ENCODE measurements at regions not wholly inside any gene's neighbourhood (a gene's known extent, or its start where the extent isn't known, plus 50 kb on each side); places are given as distances from the start of the nearest gene placed in this dataset.

DNA sequence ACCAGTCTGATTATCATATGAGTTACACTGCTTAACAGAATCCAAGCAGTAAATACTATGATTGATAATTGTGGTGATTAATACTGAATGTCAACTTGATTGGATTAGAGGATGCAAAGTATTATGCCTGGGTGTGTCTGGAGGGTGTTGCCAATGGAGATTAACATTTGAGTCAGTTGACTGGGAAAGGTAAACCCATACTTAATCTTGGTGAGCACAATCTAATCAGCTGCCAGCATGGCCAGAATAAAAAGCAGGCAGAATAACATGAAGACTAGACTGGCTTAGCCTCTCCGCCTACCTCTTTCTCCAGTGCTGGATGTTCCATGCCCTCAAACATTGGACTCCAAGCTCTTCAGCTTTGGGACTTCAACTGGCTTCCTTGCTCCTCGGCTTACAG, 961.3 kb downstream of the ADGRL3 start (continued):
- TF ChIP-seq, protein P1, sequence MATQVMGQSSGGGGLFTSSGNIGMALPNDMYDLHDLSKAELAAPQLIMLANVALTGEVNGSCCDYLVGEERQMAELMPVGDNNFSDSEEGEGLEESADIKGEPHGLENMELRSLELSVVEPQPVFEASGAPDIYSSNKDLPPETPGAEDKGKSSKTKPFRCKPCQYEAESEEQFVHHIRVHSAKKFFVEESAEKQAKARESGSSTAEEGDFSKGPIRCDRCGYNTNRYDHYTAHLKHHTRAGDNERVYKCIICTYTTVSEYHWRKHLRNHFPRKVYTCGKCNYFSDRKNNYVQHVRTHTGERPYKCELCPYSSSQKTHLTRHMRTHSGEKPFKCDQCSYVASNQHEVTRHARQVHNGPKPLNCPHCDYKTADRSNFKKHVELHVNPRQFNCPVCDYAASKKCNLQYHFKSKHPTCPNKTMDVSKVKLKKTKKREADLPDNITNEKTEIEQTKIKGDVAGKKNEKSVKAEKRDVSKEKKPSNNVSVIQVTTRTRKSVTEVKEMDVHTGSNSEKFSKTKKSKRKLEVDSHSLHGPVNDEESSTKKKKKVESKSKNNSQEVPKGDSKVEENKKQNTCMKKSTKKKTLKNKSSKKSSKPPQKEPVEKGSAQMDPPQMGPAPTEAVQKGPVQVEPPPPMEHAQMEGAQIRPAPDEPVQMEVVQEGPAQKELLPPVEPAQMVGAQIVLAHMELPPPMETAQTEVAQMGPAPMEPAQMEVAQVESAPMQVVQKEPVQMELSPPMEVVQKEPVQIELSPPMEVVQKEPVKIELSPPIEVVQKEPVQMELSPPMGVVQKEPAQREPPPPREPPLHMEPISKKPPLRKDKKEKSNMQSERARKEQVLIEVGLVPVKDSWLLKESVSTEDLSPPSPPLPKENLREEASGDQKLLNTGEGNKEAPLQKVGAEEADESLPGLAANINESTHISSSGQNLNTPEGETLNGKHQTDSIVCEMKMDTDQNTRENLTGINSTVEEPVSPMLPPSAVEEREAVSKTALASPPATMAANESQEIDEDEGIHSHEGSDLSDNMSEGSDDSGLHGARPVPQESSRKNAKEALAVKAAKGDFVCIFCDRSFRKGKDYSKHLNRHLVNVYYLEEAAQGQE (IDR thresholded peaks at IDR 0.05; ENCODE audit: unreplicated experiment) = no peak
- no peak for TF ChIP-seq JUNB (IDR thresholded peaks at IDR 0.05; ENCODE audit: unreplicated experiment)
- no peak for TF ChIP-seq ZNF114 (CRISPR knock-in tag; IDR thresholded peaks at IDR 0.05)

DNA sequence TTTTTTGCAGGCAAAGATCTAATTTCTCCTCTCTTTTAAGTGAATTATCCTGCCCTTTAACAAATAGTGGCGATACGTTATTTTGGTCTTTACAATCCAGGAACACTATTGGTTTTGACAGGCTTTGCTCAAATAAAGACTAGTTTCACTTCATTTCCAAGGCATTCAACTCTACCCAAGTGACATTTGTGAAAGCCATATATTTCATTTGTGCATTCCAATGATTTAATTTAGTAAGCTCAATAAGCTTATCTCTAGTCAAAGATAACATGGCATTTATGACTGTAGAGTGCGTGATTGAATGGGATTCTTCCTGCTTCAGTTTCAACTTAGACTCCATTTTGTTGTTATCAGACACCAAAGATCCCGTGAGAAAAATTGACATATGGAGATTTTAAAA, 959.8 kb downstream of the ADGRL3 start:
- Histone ChIP-seq H3K79me2 (replicated peaks; ENCODE audit: insufficient read depth) (no peaks in the 10 kb centered on the region), H3K4me2 (no peak overlapping the region), H3K4me3 (no peak overlapping the region), H3K27ac (ENCODE audit: low read depth) (no peak overlapping the region), H3K4me1 (ENCODE audit: insufficient read depth) (peaks cover 6% of the 10 kb centered on the region; the same call in 1 of the 2 replicates), H2AFZ (no peak overlapping the region), H3K9me2 (ENCODE audit: insufficient read depth) (peaks cover 4% of the 10 kb centered on the region; the same call in 1 of the 2 replicates), H3F3A (replicated peaks; ENCODE audit: low read depth) (no peaks in the 10 kb centered on the region), H3K27me3 (ENCODE audit: insufficient read depth) (no peaks in the 10 kb centered on the region), H4K20me1 (replicated peaks; ENCODE audit: insufficient read depth) (no peaks in the 10 kb centered on the region), H3K36me3 (ENCODE audit: insufficient read depth) (no peaks in the 10 kb centered on the region)
- Mint-ChIP-seq H3K36me3 (ENCODE audit: low read depth) (peaks cover 12% of the 10 kb centered on the region; the same call in 2 of the 3 replicates), H3K4me3 (no peak overlapping the region), H3K27ac (no peak overlapping the region), H3K9me3 (peaks cover 8% of the 10 kb centered on the region), H3K4me1 (peaks cover 5% of the 10 kb centered on the region), H3K27me3 (ENCODE audit: insufficient read depth, low read depth, poor library complexity) (no peaks in the 10 kb centered on the region)
- ATAC-seq = no peak
- no peak for TF ChIP-seq NANOG (IDR thresholded peaks at IDR 0.05; ENCODE audit: borderline replicate concordance)
- TF ChIP-seq JUNB (IDR thresholded peaks at IDR 0.05; ENCODE audit: unreplicated experiment) = no peak
- TF ChIP-seq, protein P2, sequence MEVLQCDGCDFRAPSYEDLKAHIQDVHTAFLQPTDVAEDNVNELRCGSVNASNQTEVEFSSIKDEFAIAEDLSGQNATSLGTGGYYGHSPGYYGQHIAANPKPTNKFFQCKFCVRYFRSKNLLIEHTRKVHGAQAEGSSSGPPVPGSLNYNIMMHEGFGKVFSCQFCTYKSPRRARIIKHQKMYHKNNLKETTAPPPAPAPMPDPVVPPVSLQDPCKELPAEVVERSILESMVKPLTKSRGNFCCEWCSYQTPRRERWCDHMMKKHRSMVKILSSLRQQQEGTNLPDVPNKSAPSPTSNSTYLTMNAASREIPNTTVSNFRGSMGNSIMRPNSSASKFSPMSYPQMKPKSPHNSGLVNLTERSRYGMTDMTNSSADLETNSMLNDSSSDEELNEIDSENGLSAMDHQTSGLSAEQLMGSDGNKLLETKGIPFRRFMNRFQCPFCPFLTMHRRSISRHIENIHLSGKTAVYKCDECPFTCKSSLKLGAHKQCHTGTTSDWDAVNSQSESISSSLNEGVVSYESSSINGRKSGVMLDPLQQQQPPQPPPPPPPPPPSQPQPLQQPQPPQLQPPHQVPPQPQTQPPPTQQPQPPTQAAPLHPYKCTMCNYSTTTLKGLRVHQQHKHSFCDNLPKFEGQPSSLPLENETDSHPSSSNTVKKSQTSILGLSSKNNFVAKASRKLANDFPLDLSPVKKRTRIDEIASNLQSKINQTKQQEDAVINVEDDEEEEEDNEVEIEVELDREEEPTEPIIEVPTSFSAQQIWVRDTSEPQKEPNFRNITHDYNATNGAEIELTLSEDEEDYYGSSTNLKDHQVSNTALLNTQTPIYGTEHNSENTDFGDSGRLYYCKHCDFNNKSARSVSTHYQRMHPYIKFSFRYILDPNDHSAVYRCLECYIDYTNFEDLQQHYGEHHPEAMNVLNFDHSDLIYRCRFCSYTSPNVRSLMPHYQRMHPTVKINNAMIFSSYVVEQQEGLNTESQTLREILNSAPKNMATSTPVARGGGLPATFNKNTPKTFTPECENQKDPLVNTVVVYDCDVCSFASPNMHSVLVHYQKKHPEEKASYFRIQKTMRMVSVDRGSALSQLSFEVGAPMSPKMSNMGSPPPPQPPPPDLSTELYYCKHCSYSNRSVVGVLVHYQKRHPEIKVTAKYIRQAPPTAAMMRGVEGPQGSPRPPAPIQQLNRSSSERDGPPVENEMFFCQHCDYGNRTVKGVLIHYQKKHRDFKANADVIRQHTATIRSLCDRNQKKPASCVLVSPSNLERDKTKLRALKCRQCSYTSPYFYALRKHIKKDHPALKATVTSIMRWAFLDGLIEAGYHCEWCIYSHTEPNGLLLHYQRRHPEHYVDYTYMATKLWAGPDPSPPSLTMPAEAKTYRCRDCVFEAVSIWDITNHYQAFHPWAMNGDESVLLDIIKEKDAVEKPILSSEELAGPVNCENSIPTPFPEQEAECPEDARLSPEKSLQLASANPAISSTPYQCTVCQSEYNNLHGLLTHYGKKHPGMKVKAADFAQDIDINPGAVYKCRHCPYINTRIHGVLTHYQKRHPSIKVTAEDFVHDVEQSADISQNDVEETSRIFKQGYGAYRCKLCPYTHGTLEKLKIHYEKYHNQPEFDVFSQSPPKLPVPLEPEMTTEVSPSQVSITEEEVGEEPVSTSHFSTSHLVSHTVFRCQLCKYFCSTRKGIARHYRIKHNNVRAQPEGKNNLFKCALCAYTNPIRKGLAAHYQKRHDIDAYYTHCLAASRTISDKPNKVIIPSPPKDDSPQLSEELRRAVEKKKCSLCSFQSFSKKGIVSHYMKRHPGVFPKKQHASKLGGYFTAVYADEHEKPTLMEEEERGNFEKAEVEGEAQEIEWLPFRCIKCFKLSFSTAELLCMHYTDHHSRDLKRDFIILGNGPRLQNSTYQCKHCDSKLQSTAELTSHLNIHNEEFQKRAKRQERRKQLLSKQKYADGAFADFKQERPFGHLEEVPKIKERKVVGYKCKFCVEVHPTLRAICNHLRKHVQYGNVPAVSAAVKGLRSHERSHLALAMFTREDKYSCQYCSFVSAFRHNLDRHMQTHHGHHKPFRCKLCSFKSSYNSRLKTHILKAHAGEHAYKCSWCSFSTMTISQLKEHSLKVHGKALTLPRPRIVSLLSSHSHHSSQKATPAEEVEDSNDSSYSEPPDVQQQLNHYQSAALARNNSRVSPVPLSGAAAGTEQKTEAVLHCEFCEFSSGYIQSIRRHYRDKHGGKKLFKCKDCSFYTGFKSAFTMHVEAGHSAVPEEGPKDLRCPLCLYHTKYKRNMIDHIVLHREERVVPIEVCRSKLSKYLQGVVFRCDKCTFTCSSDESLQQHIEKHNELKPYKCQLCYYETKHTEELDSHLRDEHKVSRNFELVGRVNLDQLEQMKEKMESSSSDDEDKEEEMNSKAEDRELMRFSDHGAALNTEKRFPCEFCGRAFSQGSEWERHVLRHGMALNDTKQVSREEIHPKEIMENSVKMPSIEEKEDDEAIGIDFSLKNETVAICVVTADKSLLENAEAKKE (CRISPR knock-in tag; IDR thresholded peaks at IDR 0.05) = no peak
- no peak for TF ChIP-seq STAT1 (IDR thresholded peaks at IDR 0.05; ENCODE audit: unreplicated experiment)
- TF ChIP-seq EZH2 (IDR thresholded peaks at IDR 0.05; ENCODE audit: low read depth, unreplicated experiment) = no peak
- no peak for TF ChIP-seq ZNF331 (CRISPR knock-in tag; IDR thresholded peaks at IDR 0.05; ENCODE audit: low read depth)
- TF ChIP-seq, protein P3, sequence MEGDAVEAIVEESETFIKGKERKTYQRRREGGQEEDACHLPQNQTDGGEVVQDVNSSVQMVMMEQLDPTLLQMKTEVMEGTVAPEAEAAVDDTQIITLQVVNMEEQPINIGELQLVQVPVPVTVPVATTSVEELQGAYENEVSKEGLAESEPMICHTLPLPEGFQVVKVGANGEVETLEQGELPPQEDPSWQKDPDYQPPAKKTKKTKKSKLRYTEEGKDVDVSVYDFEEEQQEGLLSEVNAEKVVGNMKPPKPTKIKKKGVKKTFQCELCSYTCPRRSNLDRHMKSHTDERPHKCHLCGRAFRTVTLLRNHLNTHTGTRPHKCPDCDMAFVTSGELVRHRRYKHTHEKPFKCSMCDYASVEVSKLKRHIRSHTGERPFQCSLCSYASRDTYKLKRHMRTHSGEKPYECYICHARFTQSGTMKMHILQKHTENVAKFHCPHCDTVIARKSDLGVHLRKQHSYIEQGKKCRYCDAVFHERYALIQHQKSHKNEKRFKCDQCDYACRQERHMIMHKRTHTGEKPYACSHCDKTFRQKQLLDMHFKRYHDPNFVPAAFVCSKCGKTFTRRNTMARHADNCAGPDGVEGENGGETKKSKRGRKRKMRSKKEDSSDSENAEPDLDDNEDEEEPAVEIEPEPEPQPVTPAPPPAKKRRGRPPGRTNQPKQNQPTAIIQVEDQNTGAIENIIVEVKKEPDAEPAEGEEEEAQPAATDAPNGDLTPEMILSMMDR (conservative IDR thresholded peaks at IDR 0.05; ENCODE audit: low read depth in 2 of 2) = no peak
- TF ChIP-seq, protein P4, sequence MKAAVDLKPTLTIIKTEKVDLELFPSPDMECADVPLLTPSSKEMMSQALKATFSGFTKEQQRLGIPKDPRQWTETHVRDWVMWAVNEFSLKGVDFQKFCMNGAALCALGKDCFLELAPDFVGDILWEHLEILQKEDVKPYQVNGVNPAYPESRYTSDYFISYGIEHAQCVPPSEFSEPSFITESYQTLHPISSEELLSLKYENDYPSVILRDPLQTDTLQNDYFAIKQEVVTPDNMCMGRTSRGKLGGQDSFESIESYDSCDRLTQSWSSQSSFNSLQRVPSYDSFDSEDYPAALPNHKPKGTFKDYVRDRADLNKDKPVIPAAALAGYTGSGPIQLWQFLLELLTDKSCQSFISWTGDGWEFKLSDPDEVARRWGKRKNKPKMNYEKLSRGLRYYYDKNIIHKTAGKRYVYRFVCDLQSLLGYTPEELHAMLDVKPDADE (IDR thresholded peaks at IDR 0.05) = no peak
- no peak for DNase-seq (ENCODE audit: low spot score)
